Skeletal muscle tissue (tissue), 3 donors: ENCODE measurements at regions not wholly inside any gene's neighbourhood (a gene's known extent, or its start where the extent isn't known, plus 50 kb on each side); places are given as distances from the start of the nearest gene placed in this dataset.

ENCODE experiments used
- H3K27ac ChIP-seq: one replicate; pipeline ENCODE4 v1.7.0; 2013; ENCODE audit warnings: mild to moderate bottlenecking, low read depth, low read length, inconsistent platforms
- H3K27me3 ChIP-seq, 3 donors: one replicate each; pipeline ENCODE4 v1.7.0; 2013; ENCODE audit warnings: low read length in 3 of 3; ENCODE audit not compliant: control insufficient read depth in 3 of 3, insufficient read depth in 3 of 3
- H3K36me3 ChIP-seq, 3 donors: one replicate each; pipeline ENCODE4 v1.7.0; 2013; ENCODE audit warnings: low read length in 3 of 3; ENCODE audit not compliant: control insufficient read depth in 3 of 3, insufficient read depth in 3 of 3
- H3K4me1 ChIP-seq, 3 donors: one replicate each; pipeline ENCODE4 v1.7.0; 2013; ENCODE audit warnings: low read length in 3 of 3, mild to moderate bottlenecking in 3 of 3; ENCODE audit not compliant: control insufficient read depth in 3 of 3, insufficient read depth in 3 of 3
- H3K4me3 ChIP-seq, 3 donors: one replicate each; pipeline ENCODE4 v1.7.0; 2013; ENCODE audit warnings: low read length in 3 of 3
- H3K9ac ChIP-seq, 3 donors: one replicate each; pipeline ENCODE4 v1.7.0; 2013; ENCODE audit warnings: low read length in 3 of 3, mild to moderate bottlenecking in 3 of 3, moderate library complexity in 2 of 3, low read depth in 1 of 3
- H3K9me3 ChIP-seq, 3 donors: one replicate each; pipeline ENCODE4 v1.7.0; 2013; ENCODE audit warnings: low read length in 3 of 3; ENCODE audit not compliant: control insufficient read depth in 3 of 3
- donor health status: Osteomylitis.

GRCh38 chr20:40085513-40085912, 603.5 kb downstream of the MAFB start:
- H3K9ac ChIP-seq: no peak overlapping the region
- H3K27ac ChIP-seq: no peak overlapping the region
- no peak overlapping the region for H3K4me3 ChIP-seq
- no peaks in the 10 kb centered on the region for H3K36me3 ChIP-seq
- no peaks in the 10 kb centered on the region for H3K9me3 ChIP-seq
- H3K4me1 ChIP-seq: no peaks in the 10 kb centered on the region
- no peaks in the 10 kb centered on the region for H3K27me3 ChIP-seq

- Histone ChIP-seq H3K27me3 (no peaks in the 10 kb centered on the region), H3K9me3 (no peaks in the 10 kb centered on the region), H3K9ac (no peak overlapping the region), H3K4me3 (no peak overlapping the region), H3K27ac (no peak overlapping the region), H3K4me1 (peaks cover 2 to 4% (median 3%) of the 10 kb centered on the region in 3 donors), H3K36me3 (no peaks in the 10 kb centered on the region)
Measured at GRCh38 chr20:40082436-40082835, 606.6 kb downstream of the MAFB start.

GRCh38 chr20:40081653-40082052, 607.4 kb downstream of the MAFB start:
- H3K36me3 ChIP-seq: no peaks in the 10 kb centered on the region

GRCh38 chr20:40080041-40080652, 608.9 kb downstream of the MAFB start:
- Histone ChIP-seq H3K36me3 (no peaks in the 10 kb centered on the region), H3K9ac (no peak overlapping the region)

More at GRCh38 chr20:40081653-40082052, 607.4 kb downstream of the MAFB start:
- Histone ChIP-seq H3K9ac (no peak overlapping the region), H3K4me3 (no peak overlapping the region), H3K27me3 (no peaks in the 10 kb centered on the region), H3K27ac (no peak overlapping the region), H3K9me3 (no peaks in the 10 kb centered on the region), H3K4me1 (peaks cover 2 to 4% (median 3%) of the 10 kb centered on the region in 3 donors)

GRCh38 chr20:40073535-40074111, 615.4 kb downstream of the MAFB start:
- H3K36me3 ChIP-seq: no peaks in the 10 kb centered on the region
- H3K27me3 ChIP-seq: no peaks in the 10 kb centered on the region
- peaks cover 6 to 19% (median 9%) of the 10 kb centered on the region in 3 donors for H3K4me1 ChIP-seq
- H3K9ac ChIP-seq: no peak overlapping the region
- H3K9me3 ChIP-seq: peaks cover 0 to 4% (median 0%) of the 10 kb centered on the region in 3 donors
- H3K27ac ChIP-seq: no peak overlapping the region
- no peak overlapping the region for H3K4me3 ChIP-seq

More at GRCh38 chr20:40080041-40080652, 608.9 kb downstream of the MAFB start:
- Histone ChIP-seq H3K27ac (no peak overlapping the region), H3K9me3 (no peaks in the 10 kb centered on the region), H3K4me3 (no peak overlapping the region), H3K27me3 (no peaks in the 10 kb centered on the region), H3K4me1 (peaks cover 2 to 4% (median 3%) of the 10 kb centered on the region in 3 donors)

GRCh38 chr20:40072907-40073306, 616.1 kb downstream of the MAFB start:
- no peak overlapping the region for H3K27ac ChIP-seq
- no peak overlapping the region for H3K9ac ChIP-seq
- peaks cover 0 to 4% (median 0%) of the 10 kb centered on the region in 3 donors for H3K9me3 ChIP-seq
- H3K36me3 ChIP-seq: no peaks in the 10 kb centered on the region
- peaks cover 6 to 19% (median 9%) of the 10 kb centered on the region in 3 donors for H3K4me1 ChIP-seq
- H3K27me3 ChIP-seq: no peaks in the 10 kb centered on the region
- H3K4me3 ChIP-seq: no peak overlapping the region

GRCh38 chr20:40056171-40056570, 632.9 kb downstream of the MAFB start:
- Histone ChIP-seq H3K9ac (no peak overlapping the region), H3K4me3 (no peak overlapping the region), H3K27ac (no peak overlapping the region), H3K27me3 (no peaks in the 10 kb centered on the region), H3K4me1 (no peaks in the 10 kb centered on the region), H3K9me3 (peaks cover 0 to 1% (median 0%) of the 10 kb centered on the region in 3 donors), H3K36me3 (no peaks in the 10 kb centered on the region)

GRCh38 chr20:40055711-40056110, 633.3 kb downstream of the MAFB start:
- Histone ChIP-seq H3K4me1 (no peaks in the 10 kb centered on the region), H3K27me3 (no peaks in the 10 kb centered on the region), H3K27ac (no peak overlapping the region), H3K4me3 (no peak overlapping the region), H3K9ac (no peak overlapping the region), H3K36me3 (no peaks in the 10 kb centered on the region), H3K9me3 (no peaks in the 10 kb centered on the region)

GRCh38 chr20:40054311-40054710, 634.7 kb downstream of the MAFB start:
- Histone ChIP-seq H3K9me3 (no peaks in the 10 kb centered on the region), H3K9ac (no peak overlapping the region), H3K36me3 (no peaks in the 10 kb centered on the region), H3K27me3 (no peaks in the 10 kb centered on the region), H3K4me1 (no peaks in the 10 kb centered on the region), H3K27ac (no peak overlapping the region), H3K4me3 (no peak overlapping the region)

- Histone ChIP-seq H3K27me3 (no peaks in the 10 kb centered on the region), H3K36me3 (no peaks in the 10 kb centered on the region), H3K4me3 (no peak overlapping the region), H3K9me3 (no peaks in the 10 kb centered on the region), H3K27ac (no peak overlapping the region), H3K9ac (no peak overlapping the region), H3K4me1 (no peaks in the 10 kb centered on the region)
Measured at GRCh38 chr20:40050596-40050995, 638.4 kb downstream of the MAFB start.
